Endothelial cell of umbilical vein (primary cell): ENCODE measurements at regions not wholly inside any gene's neighbourhood (a gene's known extent, or its start where the extent isn't known, plus 50 kb on each side); places are given as distances from the start of the nearest gene placed in this dataset.

Source experiments
- BruUV-seq: library from RNA; stranded (reverse); fragments of 400-500 nt; replicated peaks from 2 replicates; lab custom pipeline; 2021; lab: Mats Ljungman, UMichigan
- CTCF ChIA-PET: fragments of 300-600, 350-600 bp; sonication (Branson Sonifier 250); formaldehyde crosslinking; loops from one replicate; lab custom pipeline; 2021; ENCODE audit warnings: antibody characterized with exemption, inconsistent platforms; lab: Charles Lee
- POLR2A ChIA-PET: fragments of 300-600, 350-600 bp; sonication (Branson Sonifier 250); formaldehyde crosslinking; loops from one replicate; lab custom pipeline; 2021; ENCODE audit warnings: antibody characterized with exemption, inconsistent platforms; lab: Charles Lee
- DNase-seq: peaks from one replicate; pipeline ENCODE4 v3.0.0-alpha.2; 2011; ENCODE audit warnings: low read depth, low spot score
- FAIRE-seq: peaks from 2 replicates; lab custom pipeline; 2011; peaks lifted over from hg19 to GRCh38; lab: Jason Lieb, UNC
- H2AFZ ChIP-seq: 2 replicates; pipeline ENCODE4 v1.6.0; 2012; ENCODE audit warnings: low read depth, low read length, control low read depth, inconsistent platforms
- H3K27ac ChIP-seq: 2 replicates; pipeline ENCODE4 v1.5.1; 2011; ENCODE audit warnings: low read depth, mild to moderate bottlenecking, control low read depth, low read length, moderate library complexity; ENCODE audit not compliant: insufficient read depth
- H3K27me3 ChIP-seq, 2 experiments: 2 replicates each; pipeline versions ENCODE4 v1.6.0 to v1.6.1; 2011; ENCODE audit warnings: low read length in 2 of 2, mixed read lengths in 1 of 2; ENCODE audit not compliant: control insufficient read depth in 2 of 2, insufficient read depth in 2 of 2
- H3K36me3 ChIP-seq, 2 experiments: 2 replicates in 1 of 2; 3 replicates in 1 of 2; pipeline ENCODE4 v1.5.1; 2011; ENCODE audit warnings: low read length in 2 of 2, mild to moderate bottlenecking in 1 of 2, moderate library complexity in 1 of 2; ENCODE audit not compliant: control insufficient read depth in 2 of 2, insufficient read depth in 2 of 2; ENCODE audit errors: extremely low read depth in 1 of 2
- H3K4me1 ChIP-seq: 3 replicates; pipeline ENCODE4 v1.5.1; 2011; ENCODE audit warnings: mild to moderate bottlenecking, low read length; ENCODE audit not compliant: control insufficient read depth, insufficient read depth; ENCODE audit errors: extremely low read depth
- H3K4me2 ChIP-seq: 2 replicates; pipeline ENCODE4 v1.6.1; 2011; ENCODE audit warnings: low read length, control low read depth, mixed read lengths; ENCODE audit not compliant: insufficient read depth
- H3K4me3 ChIP-seq, 3 experiments: fragments of 200-600 bp in 1 of 3; sonication (generic), shearing (Covaris generic) in 1 of 3; replicated peaks in 1 of 3; 2 replicates each; pipeline ENCODE4 v1.5.1; 2011 to 2016; ENCODE audit warnings: control low read depth in 3 of 3, low read length in 3 of 3, mild to moderate bottlenecking in 2 of 3, inconsistent platforms in 1 of 3, low read depth in 1 of 3, moderate library complexity in 1 of 3; ENCODE audit not compliant: insufficient read depth in 1 of 3
- H3K79me2 ChIP-seq: 2 replicates; pipeline ENCODE4 v1.6.0; 2012; ENCODE audit warnings: low read length, inconsistent platforms; ENCODE audit not compliant: control insufficient read depth, insufficient read depth
- H3K9ac ChIP-seq: replicated peaks from 2 replicates; pipeline ENCODE3; 2011; ENCODE audit warnings: low read length, control low read depth; ENCODE audit not compliant: insufficient read depth; ENCODE audit errors: extremely low read depth
- H3K9me1 ChIP-seq: replicated peaks from 3 replicates; pipeline ENCODE4 v1.6.0; 2011; ENCODE audit warnings: mild to moderate bottlenecking, low read length; ENCODE audit not compliant: control insufficient read depth, insufficient read depth; ENCODE audit errors: extremely low read depth
- H3K9me3 ChIP-seq: replicated peaks from 2 replicates; pipeline ENCODE4 v1.5.1; 2012; ENCODE audit warnings: low read length, inconsistent platforms; ENCODE audit not compliant: control insufficient read depth, insufficient read depth
- H4K20me1 ChIP-seq: replicated peaks from 2 replicates; pipeline ENCODE3; 2011; ENCODE audit warnings: mild to moderate bottlenecking, low read length; ENCODE audit not compliant: control insufficient read depth, insufficient read depth; ENCODE audit errors: extremely low read depth
- CTCF ChIP-seq, 2 donors: IDR thresholded peaks; 1 replicate in 1 of 2; 2 replicates in 1 of 2; pipeline ENCODE4 v1.5.1; 2011; ENCODE audit warnings: low read length in 2 of 2, mild to moderate bottlenecking in 2 of 2, moderate library complexity in 2 of 2, control low read depth in 1 of 2, inconsistent platforms in 1 of 2, low read depth in 1 of 2; ENCODE audit not compliant: insufficient read depth in 1 of 2; ENCODE audit errors: extremely low read depth in 1 of 2
- EZH2 ChIP-seq: IDR thresholded peaks from 2 replicates; pipeline ENCODE4 v1.6.1; 2012; ENCODE audit warnings: borderline replicate concordance, low read depth, mild to moderate bottlenecking, moderate library complexity, low read length, inconsistent platforms; ENCODE audit not compliant: severe bottlenecking
- FOS ChIP-seq: IDR thresholded peaks from 2 replicates; pipeline ENCODE4 v1.6.1; 2011; ENCODE audit warnings: mild to moderate bottlenecking, low read length, moderate library complexity, borderline replicate concordance; ENCODE audit not compliant: insufficient read depth
- GATA2 ChIP-seq: IDR thresholded peaks from 2 replicates; pipeline ENCODE4 v1.7.0; 2011; ENCODE audit warnings: low read depth, mild to moderate bottlenecking, moderate library complexity, mixed read lengths, low read length; ENCODE audit not compliant: insufficient read length, insufficient read depth
- JUN ChIP-seq: IDR thresholded peaks from 2 replicates; pipeline ENCODE4 v1.6.1; 2011; ENCODE audit warnings: borderline replicate concordance, low read depth; ENCODE audit not compliant: insufficient read length, insufficient read depth
- MAX ChIP-seq: IDR thresholded peaks from 2 replicates; pipeline ENCODE4 v1.6.1; 2011; ENCODE audit not compliant: insufficient read depth, insufficient read length
- MYC ChIP-seq: IDR thresholded peaks from one replicate; pipeline ENCODE4 v1.6.1; 2011; ENCODE audit warnings: mild to moderate bottlenecking, low read depth, low read length
- POLR2A ChIP-seq: IDR thresholded peaks from 2 replicates; pipeline ENCODE4 v1.6.1; 2012; ENCODE audit warnings: low read depth, mild to moderate bottlenecking, control low read depth, low read length
- POLR2AphosphoS5 ChIP-seq: IDR thresholded peaks from 2 replicates; pipeline ENCODE4 v1.6.1; 2012; ENCODE audit warnings: low read depth, mild to moderate bottlenecking, control low read depth, low read length, moderate library complexity; ENCODE audit not compliant: insufficient read depth
- dilution Hi-C: fragments of 300-500 bp; cut with MboI; formaldehyde crosslinking; loops from one replicate; pipeline ENCODE4 v1.15.0; 2019; ENCODE audit warnings: low sequenced_read_pairs; ENCODE audit not compliant: extremely low pct_ligation_motif_present
- intact Hi-C: fragments of 100-400 bp; cut with micrococcal nuclease; formaldehyde crosslinking; loops from one replicate; pipeline ENCODE4 v1.10.0; 2022

GRCh38 chr12:112674539-112674938 is 117.0 kb upstream of the RPH3A start:
- FAIRE-seq = no peak
- Histone ChIP-seq H3K9ac (no peak overlapping the region), H3K4me2 (no peak overlapping the region), H3K4me1 (no peaks in the 10 kb centered on the region), H3K4me3 (no peak overlapping the region), H2AFZ (no peak overlapping the region), H3K27me3 (no peaks in the 10 kb centered on the region), H3K9me1 (no peaks in the 10 kb centered on the region), H3K27ac (no peak overlapping the region), H4K20me1 (no peaks in the 10 kb centered on the region), H3K79me2 (no peaks in the 10 kb centered on the region), H3K36me3 (no peaks in the 10 kb centered on the region), H3K9me3 (no peaks in the 10 kb centered on the region)
- ChIA-PET POLR2A (no interaction called here), CTCF (no interaction called here)
- no TSS peak for BruUV-seq
- intact Hi-C loops = no loop called here
- no peak for DNase-seq
- TF ChIP-seq MYC (no peak), MAX (no peak), EZH2 (no peak), FOS (no peak), POLR2AphosphoS5 (no peak), GATA2 (no peak), JUN (no peak), POLR2A (no peak), CTCF (IDR thresholded peaks at IDR 0.05; ENCODE audit: extremely low read depth in 1 of 2, insufficient read depth in 1 of 2, low read depth in 1 of 2, low read length in 2 of 2) (no peak)
- dilution Hi-C loops = no loop called here
